ENCODE measurements at regions not wholly inside any gene's neighbourhood (a gene's known extent, or its start where the extent isn't known, plus 50 kb on each side); places are given as distances from the start of the nearest gene placed in this dataset.

- DNase-seq (ENCODE audit: low read depth in 1 of 2, low spot score in 1 of 2), result peak in 1 of 2 donors; percentile 68
- TF ChIP-seq CTCF (IDR thresholded peaks at IDR 0.05; ENCODE audit: low read depth, low read length), result peak; percentile 42
- Histone ChIP-seq H3K4me3 (no peak overlapping the region), H3K9me3 (ENCODE audit: low read depth) (no peaks in the 10 kb centered on the region), H3K27ac (no peak overlapping the region), H3K4me1 (ENCODE audit: low read depth) (no peaks in the 10 kb centered on the region), H3K36me3 (no peaks in the 10 kb centered on the region), H3K27me3 (no peaks in the 10 kb centered on the region)
These were observed 103.7 kb downstream of the ATPSCKMT start for GRCh38 chr5:10145923-10146401.

GRCh38 chr5:10144040-10144439 is 105.6 kb downstream of the ATPSCKMT start:
- TF ChIP-seq CTCF (IDR thresholded peaks at IDR 0.05; ENCODE audit: low read depth, low read length), result no peak
- no peaks in the 10 kb centered on the region for H3K4me1 ChIP-seq (ENCODE audit: low read depth)
- H3K27ac ChIP-seq, result no peak overlapping the region
- no peak overlapping the region for H3K4me3 ChIP-seq
- no peak for DNase-seq (ENCODE audit: low read depth in 1 of 2, low spot score in 1 of 2)
- no peaks in the 10 kb centered on the region for H3K27me3 ChIP-seq
- H3K36me3 ChIP-seq, result no peaks in the 10 kb centered on the region
- no peaks in the 10 kb centered on the region for H3K9me3 ChIP-seq (ENCODE audit: low read depth)

- no peaks in the 10 kb centered on the region for H3K4me1 ChIP-seq (ENCODE audit: low read depth)
- no peak overlapping the region for H3K27ac ChIP-seq
- peak; percentile 28 for TF ChIP-seq CTCF (IDR thresholded peaks at IDR 0.05; ENCODE audit: low read depth, low read length)
- H3K9me3 ChIP-seq (ENCODE audit: low read depth), result no peaks in the 10 kb centered on the region
- peak in 1 of 2 donors; percentile 7 for DNase-seq (ENCODE audit: low read depth in 1 of 2, low spot score in 1 of 2)
- H3K36me3 ChIP-seq, result no peaks in the 10 kb centered on the region
- no peaks in the 10 kb centered on the region for H3K27me3 ChIP-seq
- no peak overlapping the region for H3K4me3 ChIP-seq
These were observed 109.3 kb downstream of the ATPSCKMT start for GRCh38 chr5:10140195-10140973.

- peak in 1 of 2 donors; percentile 38 for DNase-seq (ENCODE audit: low read depth in 1 of 2, low spot score in 1 of 2)
- Histone ChIP-seq H3K4me1 (ENCODE audit: low read depth) (no peaks in the 10 kb centered on the region), H3K27ac (no peak overlapping the region), H3K4me3 (no peak overlapping the region), H3K36me3 (no peaks in the 10 kb centered on the region), H3K9me3 (ENCODE audit: low read depth) (no peaks in the 10 kb centered on the region), H3K27me3 (no peaks in the 10 kb centered on the region)
- no peak for TF ChIP-seq CTCF (IDR thresholded peaks at IDR 0.05; ENCODE audit: low read depth, low read length)
These were observed 111.2 kb downstream of the ATPSCKMT start for GRCh38 chr5:10138395-10139057.

GRCh38 chr5:10133830-10134229 is 115.9 kb downstream of the ATPSCKMT start:
- no peak overlapping the region for H3K4me3 ChIP-seq
- H3K27me3 ChIP-seq, result no peaks in the 10 kb centered on the region
- no peak overlapping the region for H3K27ac ChIP-seq
- no peak for TF ChIP-seq CTCF (IDR thresholded peaks at IDR 0.05; ENCODE audit: low read depth, low read length)
- H3K9me3 ChIP-seq (ENCODE audit: low read depth), result no peaks in the 10 kb centered on the region
- H3K4me1 ChIP-seq (ENCODE audit: low read depth), result no peaks in the 10 kb centered on the region
- peak in 1 of 2 donors; percentile 31 for DNase-seq (ENCODE audit: low read depth in 1 of 2, low spot score in 1 of 2)
- no peaks in the 10 kb centered on the region for H3K36me3 ChIP-seq

Measured in cardiac muscle cell (in vitro differentiated cells and primary cell).